ENCODE measurements at regions not wholly inside any gene's neighbourhood (a gene's known extent, or its start where the extent isn't known, plus 50 kb on each side); places are given as distances from the start of the nearest gene placed in this dataset.

DNA sequence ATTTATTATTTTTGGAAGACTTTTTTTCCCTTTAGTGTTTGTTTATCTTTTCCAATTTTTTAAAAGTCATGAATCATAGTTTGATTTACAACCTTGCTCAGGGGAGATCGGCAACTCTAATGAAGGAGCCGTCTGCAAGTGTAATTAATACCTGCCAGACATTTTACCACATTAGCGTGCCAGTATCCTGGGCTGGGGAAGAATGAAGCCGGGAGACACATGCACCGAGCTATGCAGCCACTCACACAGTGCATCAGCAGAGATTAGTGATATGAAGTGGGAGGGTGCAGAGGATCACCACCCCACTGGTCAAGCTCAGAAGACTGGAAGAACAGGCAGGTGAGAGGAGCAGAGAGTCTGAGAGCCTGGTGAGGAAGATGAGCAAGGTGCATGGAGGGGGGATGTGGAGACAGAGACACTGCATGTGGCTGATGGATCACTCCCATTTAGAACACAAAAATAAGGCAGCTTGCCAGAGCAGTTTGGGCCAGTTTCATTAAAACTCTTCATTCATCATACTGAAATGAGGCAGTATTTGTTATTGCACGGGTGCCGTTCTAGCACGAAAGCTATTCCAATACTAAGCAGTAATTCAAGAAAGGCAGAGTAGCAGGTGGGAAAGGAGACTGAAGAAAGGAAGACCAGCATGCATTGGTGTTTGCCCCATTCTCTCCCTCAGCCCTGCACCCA lies 821.6 kb downstream of the TUSC7 start:
- Histone ChIP-seq H3K9me3 (no peaks in the 10 kb centered on the region), H3K4me1 (no peaks in the 10 kb centered on the region), H3K4me3 (no peak overlapping the region), H3K36me3 (no peaks in the 10 kb centered on the region), H3K27ac (no peak overlapping the region), H3K27me3 (replicated peaks in 1 of 7) (no peaks in the 10 kb centered on the region)
- TF ChIP-seq CTCF (IDR thresholded peaks at IDR 0.05 in 8 of 11, conservative IDR thresholded peaks at IDR 0.05 in 3 of 11) (no peak), POLR2A (IDR thresholded peaks at IDR 0.05) (no peak), POLR2AphosphoS5 (IDR thresholded peaks at IDR 0.05) (no peak)
- no peak for DNase-seq
- WGBS, 5 donors: 73 to 78% (median 75%) methylated on average over 8 of the region's 8 CpGs
- intact Hi-C loops (cut with DNase I; ENCODE audit: low total_unique reads): no loop called here

- WGBS, 5 donors: 85 to 93% (median 88%) methylated on average over 8 of the region's 8 CpGs
- H3K27me3 ChIP-seq (replicated peaks in 1 of 7): no peaks in the 10 kb centered on the region
- H3K9me3 ChIP-seq: peaks cover 0 to 6% (median 0%) of the 10 kb centered on the region in 8 donors
- no peak for DNase-seq
- no peak overlapping the region for H3K4me3 ChIP-seq
- intact Hi-C loops (cut with DNase I; ENCODE audit: low total_unique reads): no loop called here
- TF ChIP-seq POLR2AphosphoS5 (IDR thresholded peaks at IDR 0.05) (no peak), CTCF (IDR thresholded peaks at IDR 0.05 in 8 of 11, conservative IDR thresholded peaks at IDR 0.05 in 3 of 11) (no peak), POLR2A (IDR thresholded peaks at IDR 0.05) (no peak)
- H3K27ac ChIP-seq: no peak overlapping the region
- no peaks in the 10 kb centered on the region for H3K36me3 ChIP-seq
- no peaks in the 10 kb centered on the region for H3K4me1 ChIP-seq
Measured at GRCh38 chr3:117532268-117532667, 822.7 kb downstream of the TUSC7 start.

- Histone ChIP-seq H3K9me3 (peaks cover 0 to 6% (median 0%) of the 10 kb centered on the region in 8 donors), H3K27me3 (replicated peaks in 1 of 7) (no peaks in the 10 kb centered on the region), H3K36me3 (no peaks in the 10 kb centered on the region), H3K4me1 (no peaks in the 10 kb centered on the region), H3K4me3 (no peak overlapping the region), H3K27ac (no peak overlapping the region)
- TF ChIP-seq CTCF (IDR thresholded peaks at IDR 0.05 in 8 of 11, conservative IDR thresholded peaks at IDR 0.05 in 3 of 11) (no peak), POLR2A (IDR thresholded peaks at IDR 0.05) (no peak), POLR2AphosphoS5 (IDR thresholded peaks at IDR 0.05) (no peak)
- DNase-seq: no peak
- intact Hi-C loops (cut with DNase I; ENCODE audit: low total_unique reads): no loop called here
- 68 to 88% (median 83%) methylated on average over 1 of the region's 1 CpG for WGBS, 5 donors
Measured at GRCh38 chr3:117534138-117534537, 824.6 kb downstream of the TUSC7 start.

DNA sequence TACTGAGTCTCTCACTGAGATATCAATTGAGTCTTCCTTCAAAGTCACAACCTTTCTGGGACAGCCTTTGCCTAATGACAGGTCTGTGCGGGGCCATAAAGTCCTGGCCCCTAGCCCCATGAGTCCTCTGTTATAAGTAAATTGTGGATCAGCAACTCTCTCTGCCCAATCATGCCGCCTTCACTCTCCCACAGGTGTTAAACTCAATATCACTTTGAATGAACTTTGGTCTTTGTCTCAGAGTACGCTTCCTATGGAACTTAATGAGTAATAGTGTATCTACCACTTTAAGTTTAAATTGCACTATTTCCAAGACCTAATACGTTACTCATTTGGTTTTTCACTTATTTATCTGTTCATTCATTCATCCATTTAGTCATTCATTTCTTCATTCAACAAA lies 826.4 kb downstream of the TUSC7 start:
- Histone ChIP-seq H3K36me3 (no peaks in the 10 kb centered on the region), H3K9me3 (peaks cover 0 to 6% (median 0%) of the 10 kb centered on the region in 8 donors), H3K4me1 (no peaks in the 10 kb centered on the region), H3K27me3 (replicated peaks in 1 of 7) (no peaks in the 10 kb centered on the region), H3K27ac (no peak overlapping the region), H3K4me3 (no peak overlapping the region)
- TF ChIP-seq POLR2A (IDR thresholded peaks at IDR 0.05): no peak
- no peak for TF ChIP-seq POLR2AphosphoS5 (IDR thresholded peaks at IDR 0.05)
- TF ChIP-seq CTCF (IDR thresholded peaks at IDR 0.05 in 8 of 11, conservative IDR thresholded peaks at IDR 0.05 in 3 of 11): no peak
- 76 to 90% (median 82%) methylated on average over 4 of the region's 4 CpGs for WGBS, 5 donors
- no peak for DNase-seq
- intact Hi-C loops (cut with DNase I; ENCODE audit: low total_unique reads): no loop called here

Data from spleen (tissue), 11 donors.